Chondrocyte (in vitro differentiated cells): ENCODE measurements at regions not wholly inside any gene's neighbourhood (a gene's known extent, or its start where the extent isn't known, plus 50 kb on each side); places are given as distances from the start of the nearest gene placed in this dataset.

Source experiments
- DNase-seq: peaks from one replicate; pipeline ENCODE4 v3.0.0; 2021; ENCODE audit warnings: mixed read lengths, low spot score
- H3K27ac Mint-ChIP-seq: one replicate; pipeline ENCODE4 v1.8.0; 2021; ENCODE audit warnings: mild to moderate bottlenecking, moderate library complexity, mixed read lengths; ENCODE audit not compliant: unreplicated experiment
- H3K27me3 Mint-ChIP-seq: 2 replicates; pipeline ENCODE4 v1.8.0; 2021; ENCODE audit warnings: low read depth, mixed read lengths
- H3K36me3 Mint-ChIP-seq: 2 replicates; pipeline ENCODE4 v1.8.0; 2021; ENCODE audit warnings: low read depth, mixed read lengths
- H3K4me1 Mint-ChIP-seq: 2 replicates; pipeline ENCODE4 v1.8.0; 2021; ENCODE audit warnings: low read depth, mild to moderate bottlenecking, mixed read lengths
- H3K4me3 Mint-ChIP-seq: one replicate; pipeline ENCODE4 v1.8.0; 2021; ENCODE audit warnings: mild to moderate bottlenecking, moderate library complexity, mixed read lengths; ENCODE audit not compliant: unreplicated experiment
- H3K9me3 Mint-ChIP-seq: 2 replicates; pipeline ENCODE4 v1.8.0; 2021; ENCODE audit warnings: low read depth, mixed read lengths
- TF ChIP-seq, protein P1 (sequence below): fragments of 200-600 bp; sonication (generic); IDR thresholded peaks from 2 replicates; pipeline ENCODE4 v1.5.0; 2021; ENCODE audit warnings: antibody characterized with exemption, mild to moderate bottlenecking, moderate library complexity

GRCh38 chr5:148759101-148759500 lies 67.3 kb upstream of the ADRB2 start:
- H3K4me1 Mint-ChIP-seq: no peaks in the 10 kb centered on the region
- peaks cover 2% of the 10 kb centered on the region for H3K36me3 Mint-ChIP-seq
- TF ChIP-seq, protein P1, sequence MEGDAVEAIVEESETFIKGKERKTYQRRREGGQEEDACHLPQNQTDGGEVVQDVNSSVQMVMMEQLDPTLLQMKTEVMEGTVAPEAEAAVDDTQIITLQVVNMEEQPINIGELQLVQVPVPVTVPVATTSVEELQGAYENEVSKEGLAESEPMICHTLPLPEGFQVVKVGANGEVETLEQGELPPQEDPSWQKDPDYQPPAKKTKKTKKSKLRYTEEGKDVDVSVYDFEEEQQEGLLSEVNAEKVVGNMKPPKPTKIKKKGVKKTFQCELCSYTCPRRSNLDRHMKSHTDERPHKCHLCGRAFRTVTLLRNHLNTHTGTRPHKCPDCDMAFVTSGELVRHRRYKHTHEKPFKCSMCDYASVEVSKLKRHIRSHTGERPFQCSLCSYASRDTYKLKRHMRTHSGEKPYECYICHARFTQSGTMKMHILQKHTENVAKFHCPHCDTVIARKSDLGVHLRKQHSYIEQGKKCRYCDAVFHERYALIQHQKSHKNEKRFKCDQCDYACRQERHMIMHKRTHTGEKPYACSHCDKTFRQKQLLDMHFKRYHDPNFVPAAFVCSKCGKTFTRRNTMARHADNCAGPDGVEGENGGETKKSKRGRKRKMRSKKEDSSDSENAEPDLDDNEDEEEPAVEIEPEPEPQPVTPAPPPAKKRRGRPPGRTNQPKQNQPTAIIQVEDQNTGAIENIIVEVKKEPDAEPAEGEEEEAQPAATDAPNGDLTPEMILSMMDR: no peak
- no peak overlapping the region for H3K4me3 Mint-ChIP-seq
- peaks cover 17% of the 10 kb centered on the region for H3K27me3 Mint-ChIP-seq
- H3K27ac Mint-ChIP-seq: no peak overlapping the region
- H3K9me3 Mint-ChIP-seq: peaks cover 32% of the 10 kb centered on the region
- no peak for DNase-seq

- H3K27ac Mint-ChIP-seq: no peak overlapping the region
- DNase-seq: no peak
- peaks cover 15% of the 10 kb centered on the region for H3K9me3 Mint-ChIP-seq
- H3K36me3 Mint-ChIP-seq: peaks cover 2% of the 10 kb centered on the region
- no peak overlapping the region for H3K4me3 Mint-ChIP-seq
- peaks cover 29% of the 10 kb centered on the region for H3K27me3 Mint-ChIP-seq
- TF ChIP-seq, protein P1: no peak
- no peaks in the 10 kb centered on the region for H3K4me1 Mint-ChIP-seq
Measured at GRCh38 chr5:148760945-148761638, 65.3 kb upstream of the ADRB2 start.

GRCh38 chr5:148763996-148764395 lies 62.4 kb upstream of the ADRB2 start:
- Mint-ChIP-seq H3K9me3 (no peaks in the 10 kb centered on the region), H3K4me1 (no peaks in the 10 kb centered on the region), H3K27ac (no peak overlapping the region), H3K36me3 (no peaks in the 10 kb centered on the region), H3K27me3 (peaks cover 40% of the 10 kb centered on the region), H3K4me3 (no peak overlapping the region)
- no peak for DNase-seq
- TF ChIP-seq, protein P1: no peak

GRCh38 chr5:148765061-148765460 lies 61.4 kb upstream of the ADRB2 start:
- no peak overlapping the region for H3K4me3 Mint-ChIP-seq
- TF ChIP-seq, protein P1: no peak
- H3K36me3 Mint-ChIP-seq: no peaks in the 10 kb centered on the region
- no peaks in the 10 kb centered on the region for H3K4me1 Mint-ChIP-seq
- no peak for DNase-seq
- no peak overlapping the region for H3K27ac Mint-ChIP-seq
- H3K9me3 Mint-ChIP-seq: no peaks in the 10 kb centered on the region
- peaks cover 38% of the 10 kb centered on the region for H3K27me3 Mint-ChIP-seq

GRCh38 chr5:148768806-148769415 lies 57.5 kb upstream of the ADRB2 start:
- peaks cover 36% of the 10 kb centered on the region for H3K27me3 Mint-ChIP-seq
- TF ChIP-seq, protein P1: no peak
- no peaks in the 10 kb centered on the region for H3K36me3 Mint-ChIP-seq
- no peak overlapping the region for H3K27ac Mint-ChIP-seq
- no peaks in the 10 kb centered on the region for H3K9me3 Mint-ChIP-seq
- no peaks in the 10 kb centered on the region for H3K4me1 Mint-ChIP-seq
- H3K4me3 Mint-ChIP-seq: no peak overlapping the region
- no peak for DNase-seq
